ENCODE measurements at regions not wholly inside any gene's neighbourhood (a gene's known extent, or its start where the extent isn't known, plus 50 kb on each side); places are given as distances from the start of the nearest gene placed in this dataset.

DNA sequence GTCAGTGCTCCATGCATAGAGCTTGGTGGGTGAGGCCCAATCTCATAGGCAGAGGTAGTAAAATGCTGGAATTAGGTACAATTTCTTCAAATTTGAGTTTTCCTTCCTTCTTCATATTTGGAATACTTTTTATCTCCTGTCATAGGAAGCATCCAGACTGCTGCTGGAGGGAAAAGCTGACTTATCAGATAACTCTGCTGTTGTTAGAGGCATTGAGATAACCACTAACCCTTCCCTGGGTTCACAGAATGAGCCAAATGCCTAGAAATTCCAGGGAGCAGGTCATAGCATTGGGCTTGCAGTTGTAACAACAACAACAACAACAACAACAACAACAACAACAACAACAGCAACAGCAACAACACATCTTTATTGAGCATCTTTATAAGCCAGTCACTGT, 332.7 kb downstream of the PDCD6IP start:
- H3K9me3 ChIP-seq (ENCODE audit: control extremely low read depth in 1 of 5, control insufficient read depth in 4 of 5, insufficient read depth in 2 of 5, low read depth in 1 of 5, low read length in 4 of 5), result peaks cover 0 to 6% (median 0%) of the 10 kb centered on the region in 5 experiments
- H3K36me3 ChIP-seq (ENCODE audit: control insufficient read depth in 4 of 4, insufficient read depth in 4 of 4, low read length in 3 of 4), result no peaks in the 10 kb centered on the region
- no peaks in the 10 kb centered on the region for H3K27me3 ChIP-seq (replicated peaks in 2 of 5; ENCODE audit: control insufficient read depth in 4 of 5, insufficient read depth in 5 of 5, low read length in 4 of 5)
- no peak overlapping the region for H3K27ac ChIP-seq (ENCODE audit: insufficient read depth in 1 of 2, low read depth in 1 of 2, low read length in 2 of 2, poor library complexity in 1 of 2, severe bottlenecking in 2 of 2)
- no peak overlapping the region for H3K4me3 ChIP-seq (ENCODE audit: control insufficient read depth in 1 of 7, extremely low read depth in 1 of 7, insufficient read depth in 4 of 7, low read depth in 2 of 7, low read length in 6 of 7)
- ChIA-PET CTCF (no interaction called here), POLR2A (no interaction called here)
- DNase-seq, result no peak
- H3K4me1 ChIP-seq (ENCODE audit: control extremely low read depth in 1 of 4, control insufficient read depth in 4 of 4, insufficient read depth in 4 of 4, low read length in 3 of 4), result peaks cover 0 to 20% (median 10%) of the 10 kb centered on the region in 4 experiments

DNA sequence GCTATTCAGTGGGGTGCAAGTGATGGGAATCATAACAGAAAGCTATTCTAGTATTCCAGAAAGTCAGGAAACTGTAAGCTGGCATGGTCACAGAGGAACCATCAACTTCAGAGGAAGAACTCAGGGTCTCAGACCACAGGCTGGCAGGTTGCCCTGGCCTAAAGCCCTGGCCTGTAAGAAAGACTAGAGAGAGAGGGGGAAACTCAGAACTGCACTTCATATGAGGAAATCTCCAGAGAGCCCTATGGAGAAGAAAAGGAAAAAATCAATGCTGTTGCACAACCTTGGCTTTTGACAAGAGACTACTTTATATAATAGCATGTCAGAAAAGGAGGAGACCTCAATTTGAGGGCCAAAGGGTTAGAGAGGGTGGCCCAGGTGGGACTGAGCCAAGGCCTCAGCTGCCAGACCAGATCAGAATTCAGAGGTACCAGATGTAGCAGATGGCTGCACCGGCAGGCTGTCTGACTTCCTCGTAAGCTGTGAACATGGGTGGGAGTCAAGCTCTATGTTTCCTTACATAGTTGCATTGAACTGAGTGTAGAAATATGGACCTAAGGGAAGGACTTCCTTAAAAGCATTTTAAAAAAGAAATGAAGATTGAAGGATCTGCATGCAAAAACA, 333.8 kb downstream of the PDCD6IP start:
- H3K4me3 ChIP-seq (ENCODE audit: control insufficient read depth in 1 of 7, extremely low read depth in 1 of 7, insufficient read depth in 4 of 7, low read depth in 2 of 7, low read length in 6 of 7), result no peak overlapping the region
- peaks cover 0 to 20% (median 10%) of the 10 kb centered on the region in 4 experiments for H3K4me1 ChIP-seq (ENCODE audit: control extremely low read depth in 1 of 4, control insufficient read depth in 4 of 4, insufficient read depth in 4 of 4, low read length in 3 of 4)
- H3K36me3 ChIP-seq (ENCODE audit: control insufficient read depth in 4 of 4, insufficient read depth in 4 of 4, low read length in 3 of 4), result no peaks in the 10 kb centered on the region
- POLR2A ChIA-PET, result interaction anchor here (0.6 kb wide), 1 partner anchor 33 kb away, joined by 4 read pairs; no protein-coding TSS in a partner anchor
- 14% methylated on average over 2 of the region's 2 CpGs for WGBS (ENCODE audit: insufficient coverage)
- DNase-seq, result peak; percentile 5 to 72 (median 59)
- H3K27me3 ChIP-seq (replicated peaks in 2 of 5; ENCODE audit: control insufficient read depth in 4 of 5, insufficient read depth in 5 of 5, low read length in 4 of 5), result no peaks in the 10 kb centered on the region
- CTCF ChIA-PET, result no interaction called here
- peaks cover 0 to 8% (median 0%) of the 10 kb centered on the region in 5 experiments for H3K9me3 ChIP-seq (ENCODE audit: control extremely low read depth in 1 of 5, control insufficient read depth in 4 of 5, insufficient read depth in 2 of 5, low read depth in 1 of 5, low read length in 4 of 5)
- H3K27ac ChIP-seq (ENCODE audit: insufficient read depth in 1 of 2, low read depth in 1 of 2, low read length in 2 of 2, poor library complexity in 1 of 2, severe bottlenecking in 2 of 2), result no peak overlapping the region

GRCh38 chr3:34139566-34139965, 341.1 kb downstream of the PDCD6IP start:
- Histone ChIP-seq H3K27ac (ENCODE audit: insufficient read depth in 1 of 2, low read depth in 1 of 2, low read length in 2 of 2, poor library complexity in 1 of 2, severe bottlenecking in 2 of 2) (no peak overlapping the region), H3K36me3 (ENCODE audit: control insufficient read depth in 4 of 4, insufficient read depth in 4 of 4, low read length in 3 of 4) (no peaks in the 10 kb centered on the region)
- POLR2A ChIA-PET, result no interaction called here

GRCh38 chr3:34140616-34141015, 342.2 kb downstream of the PDCD6IP start:
- no peak overlapping the region for H3K27ac ChIP-seq (ENCODE audit: insufficient read depth in 1 of 2, low read depth in 1 of 2, low read length in 2 of 2, poor library complexity in 1 of 2, severe bottlenecking in 2 of 2)
- no peak overlapping the region for H3K4me3 ChIP-seq (ENCODE audit: control insufficient read depth in 1 of 7, extremely low read depth in 1 of 7, insufficient read depth in 4 of 7, low read depth in 2 of 7, low read length in 6 of 7)
- H3K4me1 ChIP-seq (ENCODE audit: control extremely low read depth in 1 of 4, control insufficient read depth in 4 of 4, insufficient read depth in 4 of 4, low read length in 3 of 4), result no peaks in the 10 kb centered on the region
- no CpG with 5 or more reads among the region's 1 CpG for WGBS (ENCODE audit: insufficient coverage)
- ChIA-PET POLR2A (no interaction called here), CTCF (no interaction called here)
- H3K36me3 ChIP-seq (ENCODE audit: control insufficient read depth in 4 of 4, insufficient read depth in 4 of 4, low read length in 3 of 4), result no peaks in the 10 kb centered on the region
- DNase-seq, result peak in 2 of 3 donors; percentile 10 to 15
- peaks cover 0 to 7% (median 0%) of the 10 kb centered on the region in 5 experiments for H3K9me3 ChIP-seq (ENCODE audit: control extremely low read depth in 1 of 5, control insufficient read depth in 4 of 5, insufficient read depth in 2 of 5, low read depth in 1 of 5, low read length in 4 of 5)
- no peaks in the 10 kb centered on the region for H3K27me3 ChIP-seq (replicated peaks in 2 of 5; ENCODE audit: control insufficient read depth in 4 of 5, insufficient read depth in 5 of 5, low read length in 4 of 5)

More at GRCh38 chr3:34139566-34139965, 341.1 kb downstream of the PDCD6IP start:
- peaks cover 0 to 10% (median 0%) of the 10 kb centered on the region in 5 experiments for H3K9me3 ChIP-seq (ENCODE audit: control extremely low read depth in 1 of 5, control insufficient read depth in 4 of 5, insufficient read depth in 2 of 5, low read depth in 1 of 5, low read length in 4 of 5)
- H3K27me3 ChIP-seq (replicated peaks in 2 of 5; ENCODE audit: control insufficient read depth in 4 of 5, insufficient read depth in 5 of 5, low read length in 4 of 5), result no peaks in the 10 kb centered on the region
- CTCF ChIA-PET, result no interaction called here
- no peak for DNase-seq
- H3K4me1 ChIP-seq (ENCODE audit: control extremely low read depth in 1 of 4, control insufficient read depth in 4 of 4, insufficient read depth in 4 of 4, low read length in 3 of 4), result no peaks in the 10 kb centered on the region
- no peak overlapping the region for H3K4me3 ChIP-seq (ENCODE audit: control insufficient read depth in 1 of 7, extremely low read depth in 1 of 7, insufficient read depth in 4 of 7, low read depth in 2 of 7, low read length in 6 of 7)

GRCh38 chr3:34141841-34142337, 343.5 kb downstream of the PDCD6IP start:
- no peak for DNase-seq
- CTCF ChIA-PET, result no interaction called here
- Histone ChIP-seq H3K4me3 (ENCODE audit: control insufficient read depth in 1 of 7, extremely low read depth in 1 of 7, insufficient read depth in 4 of 7, low read depth in 2 of 7, low read length in 6 of 7) (no peak overlapping the region), H3K36me3 (ENCODE audit: control insufficient read depth in 4 of 4, insufficient read depth in 4 of 4, low read length in 3 of 4) (no peaks in the 10 kb centered on the region), H3K9me3 (ENCODE audit: control extremely low read depth in 1 of 5, control insufficient read depth in 4 of 5, insufficient read depth in 2 of 5, low read depth in 1 of 5, low read length in 4 of 5) (peaks cover 0 to 2% (median 0%) of the 10 kb centered on the region in 5 experiments), H3K27me3 (replicated peaks in 2 of 5; ENCODE audit: control insufficient read depth in 4 of 5, insufficient read depth in 5 of 5, low read length in 4 of 5) (no peaks in the 10 kb centered on the region), H3K27ac (ENCODE audit: insufficient read depth in 1 of 2, low read depth in 1 of 2, low read length in 2 of 2, poor library complexity in 1 of 2, severe bottlenecking in 2 of 2) (no peak overlapping the region), H3K4me1 (ENCODE audit: control extremely low read depth in 1 of 4, control insufficient read depth in 4 of 4, insufficient read depth in 4 of 4, low read length in 3 of 4) (no peaks in the 10 kb centered on the region)
- POLR2A ChIA-PET, result no interaction called here
- WGBS (ENCODE audit: insufficient coverage), result 80% methylated on average over 3 of the region's 3 CpGs

DNA sequence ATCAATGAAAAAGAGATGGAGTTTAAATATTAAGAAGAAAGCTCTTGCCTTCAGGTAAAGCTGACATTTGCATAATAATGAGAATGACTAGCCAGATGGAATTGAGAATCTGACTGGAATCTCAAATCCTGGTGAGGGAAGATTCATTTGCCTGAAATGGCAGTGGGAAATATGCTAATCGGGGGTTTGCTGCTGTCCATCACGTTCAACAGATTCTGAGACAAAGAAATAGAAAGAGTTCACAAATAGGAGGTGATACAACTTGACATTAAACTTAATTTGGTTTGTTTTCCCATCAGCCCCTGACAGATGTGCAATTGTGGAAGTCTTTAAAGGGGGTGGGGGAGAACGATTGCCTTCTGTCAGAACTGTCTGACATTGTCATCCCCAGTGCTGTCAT, 347.4 kb downstream of the PDCD6IP start:
- no peak for DNase-seq
- 63% methylated on average over 3 of the region's 3 CpGs for WGBS (ENCODE audit: insufficient coverage)
- no peaks in the 10 kb centered on the region for H3K4me1 ChIP-seq (ENCODE audit: control extremely low read depth in 1 of 4, control insufficient read depth in 4 of 4, insufficient read depth in 4 of 4, low read length in 3 of 4)
- H3K27ac ChIP-seq (ENCODE audit: insufficient read depth in 1 of 2, low read depth in 1 of 2, low read length in 2 of 2, poor library complexity in 1 of 2, severe bottlenecking in 2 of 2), result no peak overlapping the region
- no peaks in the 10 kb centered on the region for H3K9me3 ChIP-seq (ENCODE audit: control extremely low read depth in 1 of 5, control insufficient read depth in 4 of 5, insufficient read depth in 2 of 5, low read depth in 1 of 5, low read length in 4 of 5)
- H3K36me3 ChIP-seq (ENCODE audit: control insufficient read depth in 4 of 4, insufficient read depth in 4 of 4, low read length in 3 of 4), result no peaks in the 10 kb centered on the region
- POLR2A ChIA-PET, result no interaction called here
- H3K4me3 ChIP-seq (ENCODE audit: control insufficient read depth in 1 of 7, extremely low read depth in 1 of 7, insufficient read depth in 4 of 7, low read depth in 2 of 7, low read length in 6 of 7), result no peak overlapping the region
- CTCF ChIA-PET, result no interaction called here
- no peaks in the 10 kb centered on the region for H3K27me3 ChIP-seq (replicated peaks in 2 of 5; ENCODE audit: control insufficient read depth in 4 of 5, insufficient read depth in 5 of 5, low read length in 4 of 5)

DNA sequence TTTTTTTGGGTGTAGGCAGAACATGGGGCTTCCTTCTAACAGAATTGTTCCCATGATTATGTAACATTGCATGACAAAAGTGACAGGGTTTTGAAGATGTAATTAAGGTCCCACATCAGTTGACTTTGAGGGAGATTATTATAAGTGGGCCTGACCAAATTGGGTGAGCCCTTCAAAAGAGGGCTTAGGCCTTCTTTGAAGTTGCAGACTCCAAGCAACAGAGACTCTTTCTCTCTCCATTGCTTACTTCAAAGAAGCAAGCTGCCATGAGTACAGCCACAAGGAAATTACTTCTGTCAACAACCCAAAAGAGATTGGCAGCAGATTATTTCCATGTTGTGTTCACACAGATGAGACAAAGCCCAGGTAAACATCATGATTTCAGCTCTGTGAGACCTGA, 348.2 kb downstream of the PDCD6IP start:
- Histone ChIP-seq H3K4me1 (ENCODE audit: control extremely low read depth in 1 of 4, control insufficient read depth in 4 of 4, insufficient read depth in 4 of 4, low read length in 3 of 4) (no peaks in the 10 kb centered on the region), H3K27me3 (replicated peaks in 2 of 5; ENCODE audit: control insufficient read depth in 4 of 5, insufficient read depth in 5 of 5, low read length in 4 of 5) (no peaks in the 10 kb centered on the region), H3K36me3 (ENCODE audit: control insufficient read depth in 4 of 4, insufficient read depth in 4 of 4, low read length in 3 of 4) (no peaks in the 10 kb centered on the region), H3K4me3 (ENCODE audit: control insufficient read depth in 1 of 7, extremely low read depth in 1 of 7, insufficient read depth in 4 of 7, low read depth in 2 of 7, low read length in 6 of 7) (no peak overlapping the region), H3K27ac (ENCODE audit: insufficient read depth in 1 of 2, low read depth in 1 of 2, low read length in 2 of 2, poor library complexity in 1 of 2, severe bottlenecking in 2 of 2) (no peak overlapping the region), H3K9me3 (ENCODE audit: control extremely low read depth in 1 of 5, control insufficient read depth in 4 of 5, insufficient read depth in 2 of 5, low read depth in 1 of 5, low read length in 4 of 5) (no peaks in the 10 kb centered on the region)
- DNase-seq, result no peak
- CTCF ChIA-PET, result interaction anchor here (1.2 kb wide), 1 partner anchor 263 kb away, joined by 3 read pairs; no protein-coding TSS in a partner anchor
- POLR2A ChIA-PET, result no interaction called here
